Stomach smooth muscle (tissue), 2 donors: ENCODE measurements at regions not wholly inside any gene's neighbourhood (a gene's known extent, or its start where the extent isn't known, plus 50 kb on each side); places are given as distances from the start of the nearest gene placed in this dataset.

Experiments
- H3K27ac ChIP-seq: one replicate; pipeline ENCODE4 v1.7.0; 2013; ENCODE audit warnings: mild to moderate bottlenecking, low read length, inconsistent platforms
- H3K27me3 ChIP-seq, 2 donors: one replicate each; pipeline ENCODE4 v1.7.0; 2013; ENCODE audit warnings: low read length in 2 of 2; ENCODE audit not compliant: insufficient read depth in 2 of 2, control insufficient read depth in 1 of 2
- H3K36me3 ChIP-seq, 2 donors: one replicate each; pipeline ENCODE4 v1.7.0; 2013; ENCODE audit warnings: low read length in 2 of 2; ENCODE audit not compliant: control insufficient read depth in 2 of 2, insufficient read depth in 2 of 2
- H3K4me1 ChIP-seq: one replicate; pipeline ENCODE4 v1.7.0; 2013; ENCODE audit warnings: low read length; ENCODE audit not compliant: control insufficient read depth, insufficient read depth
- H3K4me3 ChIP-seq, 2 donors: one replicate each; pipeline ENCODE4 v1.7.0; 2013; ENCODE audit warnings: low read length in 2 of 2
- H3K9ac ChIP-seq, 2 donors: one replicate each; pipeline ENCODE4 v1.7.0; 2013; ENCODE audit warnings: low read length in 2 of 2, mild to moderate bottlenecking in 1 of 2
- H3K9me3 ChIP-seq, 2 donors: one replicate each; pipeline ENCODE4 v1.7.0; 2013; ENCODE audit warnings: low read length in 2 of 2; ENCODE audit not compliant: control insufficient read depth in 2 of 2
- donor health status: healthy.
- donor health status: Pancreatic carcinoma.

DNA sequence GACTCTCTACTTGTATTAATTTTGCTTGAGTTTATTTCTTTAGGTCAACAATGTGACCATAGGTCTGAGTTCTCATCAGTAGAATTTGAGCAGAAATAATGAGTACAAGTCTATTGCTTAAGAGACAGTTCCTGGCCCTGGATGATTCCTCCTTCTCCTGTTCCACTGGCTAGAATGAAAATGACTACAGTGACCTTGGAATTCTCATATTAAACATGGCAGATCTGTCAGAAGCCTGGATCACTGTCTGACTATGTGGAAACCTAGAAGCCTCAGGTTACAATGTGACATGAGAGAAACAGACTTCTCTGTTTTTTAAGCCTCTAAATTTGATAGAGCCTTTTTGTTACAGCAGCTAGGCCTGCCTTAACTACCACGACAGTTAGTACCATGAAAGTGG, 82.9 kb upstream of the MED14 start:
- peaks cover 0 to 2% of the 10 kb centered on the region in 2 donors for H3K27me3 ChIP-seq
- H3K4me1 ChIP-seq, result no peaks in the 10 kb centered on the region
- no peak overlapping the region for H3K4me3 ChIP-seq
- no peak overlapping the region for H3K27ac ChIP-seq
- no peaks in the 10 kb centered on the region for H3K36me3 ChIP-seq
- H3K9me3 ChIP-seq, result no peaks in the 10 kb centered on the region
- H3K9ac ChIP-seq, result no peak overlapping the region

- Histone ChIP-seq H3K27me3 (peaks cover 0 to 4% of the 10 kb centered on the region in 2 donors), H3K27ac (no peak overlapping the region), H3K36me3 (no peaks in the 10 kb centered on the region), H3K4me3 (no peak overlapping the region), H3K9ac (no peak overlapping the region), H3K4me1 (no peaks in the 10 kb centered on the region), H3K9me3 (peaks cover 0 to 4% of the 10 kb centered on the region in 2 donors)
These were observed 86.4 kb upstream of the MED14 start for GRCh38 chrX:40821780-40822179.

- H3K27me3 ChIP-seq, result peaks cover 0 to 11% of the 10 kb centered on the region in 2 donors
- H3K36me3 ChIP-seq, result no peaks in the 10 kb centered on the region
- H3K9ac ChIP-seq, result no peak overlapping the region
- no peak overlapping the region for H3K27ac ChIP-seq
- peaks cover 0 to 4% of the 10 kb centered on the region in 2 donors for H3K9me3 ChIP-seq
- H3K4me3 ChIP-seq, result no peak overlapping the region
- H3K4me1 ChIP-seq, result no peaks in the 10 kb centered on the region
These were observed 92.0 kb upstream of the MED14 start for GRCh38 chrX:40827331-40827730.

DNA sequence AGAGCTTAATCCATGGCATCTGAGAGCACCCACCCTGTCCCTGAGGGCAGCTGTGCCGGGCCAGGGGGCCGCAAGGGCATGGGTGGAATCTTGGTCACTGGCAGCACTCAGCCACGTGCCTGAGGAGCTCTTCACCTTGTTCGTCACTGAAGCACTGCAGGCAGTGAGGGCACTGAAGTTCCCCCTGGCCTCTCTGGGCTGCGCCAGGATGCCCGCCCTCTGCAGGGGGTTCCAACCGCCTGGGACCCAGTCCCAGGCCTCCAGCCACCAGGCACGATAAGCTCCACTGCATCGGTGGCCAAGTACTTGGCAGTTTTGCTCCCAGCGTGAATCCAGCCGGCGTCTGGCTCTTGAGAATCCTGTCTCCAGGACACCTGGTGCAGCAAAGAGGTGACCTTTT, 96.4 kb upstream of the MED14 start:
- no peaks in the 10 kb centered on the region for H3K9me3 ChIP-seq
- H3K4me1 ChIP-seq, result no peaks in the 10 kb centered on the region
- no peak overlapping the region for H3K9ac ChIP-seq
- no peak overlapping the region for H3K4me3 ChIP-seq
- H3K27me3 ChIP-seq, result peaks cover 0 to 9% of the 10 kb centered on the region in 2 donors
- no peak overlapping the region for H3K27ac ChIP-seq
- no peaks in the 10 kb centered on the region for H3K36me3 ChIP-seq

- Histone ChIP-seq H3K4me1 (no peaks in the 10 kb centered on the region), H3K27me3 (peaks cover 0 to 6% of the 10 kb centered on the region in 2 donors), H3K27ac (no peak overlapping the region), H3K9ac (no peak overlapping the region), H3K4me3 (no peak overlapping the region), H3K9me3 (no peaks in the 10 kb centered on the region), H3K36me3 (no peaks in the 10 kb centered on the region)
These were observed 97.4 kb upstream of the MED14 start for GRCh38 chrX:40832723-40833122.

GRCh38 chrX:40834225-40834624, 98.9 kb upstream of the MED14 start:
- Histone ChIP-seq H3K27me3 (peaks cover 0 to 6% of the 10 kb centered on the region in 2 donors), H3K9me3 (no peaks in the 10 kb centered on the region), H3K36me3 (no peaks in the 10 kb centered on the region), H3K27ac (no peak overlapping the region), H3K9ac (no peak overlapping the region), H3K4me3 (no peak overlapping the region), H3K4me1 (no peaks in the 10 kb centered on the region)

DNA sequence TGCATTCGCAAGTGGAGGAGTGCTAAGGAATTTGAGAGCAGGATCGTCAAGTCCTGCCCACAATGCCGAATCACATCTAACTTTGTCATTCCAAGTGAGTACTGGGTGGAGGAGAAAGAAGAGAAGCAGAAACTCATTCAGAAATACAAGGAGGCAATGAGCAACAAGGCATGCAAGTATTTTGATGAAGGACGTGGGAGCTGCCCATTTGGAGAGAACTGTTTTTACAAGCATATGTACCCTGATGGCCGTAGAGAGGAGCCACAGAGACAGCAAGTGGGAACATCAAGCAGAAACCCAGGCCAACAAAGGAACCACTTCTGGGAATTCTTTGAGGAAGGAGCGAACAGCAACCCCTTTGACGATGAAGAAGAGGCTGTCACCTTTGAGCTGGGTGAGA, 100.2 kb upstream of the MED14 start:
- Histone ChIP-seq H3K4me1 (no peaks in the 10 kb centered on the region), H3K4me3 (no peak overlapping the region), H3K9ac (no peak overlapping the region), H3K27me3 (peaks cover 0 to 6% of the 10 kb centered on the region in 2 donors), H3K36me3 (no peaks in the 10 kb centered on the region), H3K9me3 (peaks cover 0 to 7% of the 10 kb centered on the region in 2 donors), H3K27ac (no peak overlapping the region)

- no peaks in the 10 kb centered on the region for H3K27me3 ChIP-seq
- H3K36me3 ChIP-seq, result no peaks in the 10 kb centered on the region
- H3K9me3 ChIP-seq, result peaks cover 5 to 17% of the 10 kb centered on the region in 2 donors
- no peak overlapping the region for H3K9ac ChIP-seq
- H3K4me1 ChIP-seq, result peaks cover 2% of the 10 kb centered on the region
- H3K4me3 ChIP-seq, result no peak overlapping the region
- no peak overlapping the region for H3K27ac ChIP-seq
These were observed 108.3 kb upstream of the MED14 start for GRCh38 chrX:40843643-40844042.

- Histone ChIP-seq H3K27ac (no peak overlapping the region), H3K27me3 (no peaks in the 10 kb centered on the region), H3K36me3 (no peaks in the 10 kb centered on the region), H3K4me1 (peaks cover 2% of the 10 kb centered on the region), H3K4me3 (no peak overlapping the region), H3K9ac (no peak overlapping the region), H3K9me3 (peaks cover 5 to 17% of the 10 kb centered on the region in 2 donors)
These were observed 109.1 kb upstream of the MED14 start for GRCh38 chrX:40844471-40844870.

DNA sequence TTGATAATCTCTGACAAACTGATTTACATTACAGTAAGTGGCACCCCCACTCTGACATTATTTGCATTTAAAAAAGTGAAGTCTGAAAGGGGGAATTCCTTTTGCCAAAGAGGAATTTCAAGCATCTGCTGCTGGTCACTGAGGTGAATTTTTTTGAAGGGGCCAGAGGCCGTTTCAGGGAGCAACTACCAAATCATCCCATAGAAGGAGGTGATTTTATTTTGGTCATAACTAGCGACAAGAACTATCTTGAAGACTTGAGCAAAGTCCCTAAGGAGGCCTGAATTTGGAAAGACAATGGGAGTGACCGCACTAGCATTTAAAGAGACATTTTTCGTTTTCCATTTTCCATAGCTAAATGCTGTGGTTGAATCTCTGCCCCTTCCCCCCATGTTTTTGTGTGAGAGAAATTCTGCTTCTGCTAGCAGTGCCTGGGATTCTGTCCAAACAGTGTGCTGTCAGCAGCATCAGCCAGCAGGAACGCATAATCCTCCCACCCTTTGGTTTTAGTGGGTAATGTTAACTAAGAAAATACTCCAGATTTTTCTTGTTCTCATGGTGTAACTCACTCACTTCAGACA, 110.1 kb upstream of the MED14 start:
- H3K9ac ChIP-seq, result peak overlapping the region; percentile 6 to 53
- no peak overlapping the region for H3K27ac ChIP-seq
- H3K4me3 ChIP-seq, result peak overlapping the region; percentile 12 to 44

GRCh38 chrX:40849906-40850823, 114.8 kb upstream of the MED14 start:
- H3K4me3 ChIP-seq, result no peak overlapping the region
- H3K9me3 ChIP-seq, result no peaks in the 10 kb centered on the region
- H3K36me3 ChIP-seq, result no peaks in the 10 kb centered on the region
- no peak overlapping the region for H3K27ac ChIP-seq
- peaks cover 2% of the 10 kb centered on the region for H3K4me1 ChIP-seq
- H3K27me3 ChIP-seq, result peaks cover 0 to 2% of the 10 kb centered on the region in 2 donors
- H3K9ac ChIP-seq, result no peak overlapping the region

More for the DNA sequence above, 110.1 kb upstream of the MED14 start:
- H3K4me1 ChIP-seq, result peaks cover 2% of the 10 kb centered on the region
- H3K9me3 ChIP-seq, result peaks cover 5 to 11% of the 10 kb centered on the region in 2 donors
- H3K27me3 ChIP-seq, result peaks cover 0 to under 1% of the 10 kb centered on the region in 2 donors
- H3K36me3 ChIP-seq, result no peaks in the 10 kb centered on the region
